ENCODE measurements at regions not wholly inside any gene's neighbourhood (a gene's known extent, or its start where the extent isn't known, plus 50 kb on each side); places are given as distances from the start of the nearest gene placed in this dataset.

GRCh38 chr2:106041150-106041549, 153.0 kb downstream of the UXS1 start:
- Histone ChIP-seq H3K27ac (ENCODE audit: insufficient read depth, low read length, poor library complexity, severe bottlenecking) (no peak overlapping the region), H3K36me3 (ENCODE audit: control insufficient read depth, insufficient read depth, low read length) (no peaks in the 10 kb centered on the region), H3K4me3 (ENCODE audit: low read depth, low read length) (no peak overlapping the region), H3K4me1 (ENCODE audit: control insufficient read depth, insufficient read depth, low read length, poor library complexity, severe bottlenecking) (no peaks in the 10 kb centered on the region), H3K9me3 (ENCODE audit: control insufficient read depth in 2 of 2, low read length in 2 of 2) (no peaks in the 10 kb centered on the region), H3K27me3 (ENCODE audit: control insufficient read depth, insufficient read depth, low read length) (no peaks in the 10 kb centered on the region)
- H3K27ac Mint-ChIP-seq, result no peak overlapping the region
- no peak overlapping the region for H3K4me3 Mint-ChIP-seq
- H3K4me1 Mint-ChIP-seq, result peaks cover 0 to 12% (median 2%) of the 10 kb centered on the region in 4 donors
- ATAC-seq (ENCODE audit: low read depth in 2 of 2), result no peak
- H3K27me3 Mint-ChIP-seq, result no peaks in the 10 kb centered on the region
- no peaks in the 10 kb centered on the region for H3K36me3 Mint-ChIP-seq
- H3K9me3 Mint-ChIP-seq, result peaks cover 0 to 3% (median 0%) of the 10 kb centered on the region in 7 donors
- DNase-seq, result no peak

GRCh38 chr2:106039634-106040315, 154.3 kb downstream of the UXS1 start:
- no peak overlapping the region for H3K27ac Mint-ChIP-seq
- DNase-seq (no peak), ATAC-seq (ENCODE audit: low read depth in 2 of 2) (no peak)
- no peaks in the 10 kb centered on the region for H3K9me3 ChIP-seq (ENCODE audit: control insufficient read depth in 2 of 2, low read length in 2 of 2)
- no peak overlapping the region for H3K27ac ChIP-seq (ENCODE audit: insufficient read depth, low read length, poor library complexity, severe bottlenecking)
- no peaks in the 10 kb centered on the region for H3K36me3 ChIP-seq (ENCODE audit: control insufficient read depth, insufficient read depth, low read length)
- no peaks in the 10 kb centered on the region for H3K36me3 Mint-ChIP-seq
- H3K4me3 Mint-ChIP-seq, result no peak overlapping the region
- H3K9me3 Mint-ChIP-seq, result peaks cover 0 to 3% (median 0%) of the 10 kb centered on the region in 7 donors
- no peaks in the 10 kb centered on the region for H3K4me1 ChIP-seq (ENCODE audit: control insufficient read depth, insufficient read depth, low read length, poor library complexity, severe bottlenecking)
- H3K4me1 Mint-ChIP-seq, result peaks cover 0 to 14% (median 3%) of the 10 kb centered on the region in 4 donors
- H3K27me3 Mint-ChIP-seq, result no peaks in the 10 kb centered on the region
- H3K27me3 ChIP-seq (ENCODE audit: control insufficient read depth, insufficient read depth, low read length), result no peaks in the 10 kb centered on the region
- no peak overlapping the region for H3K4me3 ChIP-seq (ENCODE audit: low read depth, low read length)

- DNase-seq (no peak), ATAC-seq (ENCODE audit: low read depth in 2 of 2) (no peak)
- no peak overlapping the region for H3K4me3 Mint-ChIP-seq
- Histone ChIP-seq H3K27ac (ENCODE audit: insufficient read depth, low read length, poor library complexity, severe bottlenecking) (no peak overlapping the region), H3K36me3 (ENCODE audit: control insufficient read depth, insufficient read depth, low read length) (no peaks in the 10 kb centered on the region), H3K9me3 (ENCODE audit: control insufficient read depth in 2 of 2, low read length in 2 of 2) (no peaks in the 10 kb centered on the region), H3K4me3 (ENCODE audit: low read depth, low read length) (no peak overlapping the region), H3K27me3 (ENCODE audit: control insufficient read depth, insufficient read depth, low read length) (no peaks in the 10 kb centered on the region), H3K4me1 (ENCODE audit: control insufficient read depth, insufficient read depth, low read length, poor library complexity, severe bottlenecking) (no peaks in the 10 kb centered on the region)
- H3K4me1 Mint-ChIP-seq, result peaks cover 0 to 10% (median 4%) of the 10 kb centered on the region in 4 donors
- no peaks in the 10 kb centered on the region for H3K36me3 Mint-ChIP-seq
- no peak overlapping the region for H3K27ac Mint-ChIP-seq
- H3K9me3 Mint-ChIP-seq, result peaks cover 0 to 3% (median 0%) of the 10 kb centered on the region in 7 donors
- H3K27me3 Mint-ChIP-seq, result no peaks in the 10 kb centered on the region
These were observed 155.3 kb downstream of the UXS1 start for GRCh38 chr2:106038601-106039375.

DNA sequence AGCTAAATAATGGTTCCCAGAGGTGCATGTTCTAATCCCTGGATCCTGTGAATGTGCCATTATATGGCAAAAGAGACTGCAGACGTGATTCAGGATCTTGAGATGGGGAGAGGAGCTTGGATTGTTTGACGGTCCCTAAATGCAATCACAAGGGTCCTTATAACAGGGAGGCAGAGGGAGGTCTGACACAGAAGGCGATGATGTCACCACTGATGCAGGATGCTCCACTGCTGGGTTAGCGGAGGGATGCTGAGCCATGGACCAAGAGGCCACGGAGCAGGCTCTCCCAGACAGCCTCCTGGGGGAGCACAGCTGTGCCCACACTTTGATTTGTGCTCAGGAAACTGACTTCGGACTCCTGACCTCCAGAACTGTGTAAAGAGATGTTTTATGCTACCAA, 156.2 kb downstream of the UXS1 start:
- Mint-ChIP-seq H3K36me3 (no peaks in the 10 kb centered on the region), H3K4me3 (no peak overlapping the region), H3K4me1 (peaks cover 0 to 10% (median 4%) of the 10 kb centered on the region in 4 donors), H3K27me3 (no peaks in the 10 kb centered on the region), H3K27ac (peak overlapping the region in 2 of 3 donors; percentile 1 to 59), H3K9me3 (peaks cover 0 to 3% (median 0%) of the 10 kb centered on the region in 7 donors)
- Histone ChIP-seq H3K4me1 (ENCODE audit: control insufficient read depth, insufficient read depth, low read length, poor library complexity, severe bottlenecking) (no peaks in the 10 kb centered on the region), H3K4me3 (ENCODE audit: low read depth, low read length) (no peak overlapping the region), H3K36me3 (ENCODE audit: control insufficient read depth, insufficient read depth, low read length) (no peaks in the 10 kb centered on the region), H3K27ac (ENCODE audit: insufficient read depth, low read length, poor library complexity, severe bottlenecking) (no peak overlapping the region), H3K27me3 (ENCODE audit: control insufficient read depth, insufficient read depth, low read length) (no peaks in the 10 kb centered on the region), H3K9me3 (ENCODE audit: control insufficient read depth in 2 of 2, low read length in 2 of 2) (no peaks in the 10 kb centered on the region)
- ATAC-seq (ENCODE audit: low read depth in 2 of 2) (no peak), DNase-seq (no peak)

DNA sequence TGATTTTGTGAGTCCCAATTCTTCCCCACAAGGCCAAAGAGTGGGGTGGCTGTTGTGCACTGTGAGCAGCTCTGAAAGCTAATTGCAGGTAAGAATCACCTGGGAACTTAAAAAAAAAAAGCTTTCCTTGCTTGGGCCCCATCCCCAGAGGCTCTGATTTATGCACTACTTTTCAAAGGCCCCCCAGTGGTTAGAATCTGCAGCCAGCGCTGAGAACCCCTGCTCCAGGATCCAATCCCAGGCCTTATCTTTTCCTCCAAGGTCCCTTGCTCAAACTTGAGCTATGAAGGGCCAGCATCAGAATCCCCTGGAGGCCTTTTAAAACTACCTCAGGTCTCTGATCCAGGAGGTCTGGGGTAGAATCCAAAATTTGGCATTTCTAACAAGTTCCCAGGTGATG, 156.8 kb downstream of the UXS1 start:
- Histone ChIP-seq H3K9me3 (ENCODE audit: control insufficient read depth in 2 of 2, low read length in 2 of 2) (no peaks in the 10 kb centered on the region), H3K36me3 (ENCODE audit: control insufficient read depth, insufficient read depth, low read length) (no peaks in the 10 kb centered on the region), H3K4me1 (ENCODE audit: control insufficient read depth, insufficient read depth, low read length, poor library complexity, severe bottlenecking) (no peaks in the 10 kb centered on the region), H3K27me3 (ENCODE audit: control insufficient read depth, insufficient read depth, low read length) (no peaks in the 10 kb centered on the region), H3K4me3 (ENCODE audit: low read depth, low read length) (no peak overlapping the region), H3K27ac (ENCODE audit: insufficient read depth, low read length, poor library complexity, severe bottlenecking) (no peak overlapping the region)
- Mint-ChIP-seq H3K27me3 (no peaks in the 10 kb centered on the region), H3K4me1 (peaks cover 0 to 10% (median 4%) of the 10 kb centered on the region in 4 donors), H3K9me3 (peaks cover 0 to 5% (median 0%) of the 10 kb centered on the region in 7 donors), H3K36me3 (no peaks in the 10 kb centered on the region), H3K4me3 (no peak overlapping the region), H3K27ac (no peak overlapping the region)
- ATAC-seq (ENCODE audit: low read depth in 2 of 2) (no peak), DNase-seq (no peak)

DNA sequence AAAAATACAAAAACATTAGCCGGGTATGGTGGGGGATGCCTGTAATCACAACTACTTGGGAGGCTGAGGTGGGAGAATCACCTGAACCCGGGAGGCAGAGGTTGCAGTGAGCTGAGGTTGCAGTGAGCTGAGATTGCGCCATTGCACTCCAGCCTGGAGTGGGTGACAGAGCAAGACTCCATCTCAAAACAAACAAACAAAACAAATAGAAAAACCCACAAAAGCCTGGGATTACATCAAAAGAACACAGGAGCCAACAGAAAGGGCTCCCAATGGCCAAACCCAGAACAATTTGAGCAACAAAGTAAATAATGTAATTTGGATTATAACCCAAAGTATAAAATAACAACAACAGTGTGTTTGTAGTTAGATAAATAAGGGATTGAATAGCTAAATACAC, 159.8 kb downstream of the UXS1 start:
- H3K27ac Mint-ChIP-seq, result no peak overlapping the region
- ATAC-seq (ENCODE audit: low read depth in 2 of 2) (no peak), DNase-seq (no peak)
- Histone ChIP-seq H3K9me3 (ENCODE audit: control insufficient read depth in 2 of 2, low read length in 2 of 2) (no peaks in the 10 kb centered on the region), H3K4me1 (ENCODE audit: control insufficient read depth, insufficient read depth, low read length, poor library complexity, severe bottlenecking) (no peaks in the 10 kb centered on the region), H3K4me3 (ENCODE audit: low read depth, low read length) (no peak overlapping the region), H3K27ac (ENCODE audit: insufficient read depth, low read length, poor library complexity, severe bottlenecking) (no peak overlapping the region), H3K36me3 (ENCODE audit: control insufficient read depth, insufficient read depth, low read length) (no peaks in the 10 kb centered on the region), H3K27me3 (ENCODE audit: control insufficient read depth, insufficient read depth, low read length) (no peaks in the 10 kb centered on the region)
- no peaks in the 10 kb centered on the region for H3K27me3 Mint-ChIP-seq
- no peak overlapping the region for H3K4me3 Mint-ChIP-seq
- no peaks in the 10 kb centered on the region for H3K36me3 Mint-ChIP-seq
- H3K4me1 Mint-ChIP-seq, result peaks cover 0 to 12% (median 6%) of the 10 kb centered on the region in 4 donors
- H3K9me3 Mint-ChIP-seq, result peaks cover 0 to 5% (median 0%) of the 10 kb centered on the region in 7 donors

- Mint-ChIP-seq H3K4me3 (no peak overlapping the region), H3K27me3 (no peaks in the 10 kb centered on the region), H3K9me3 (peaks cover 0 to 5% (median 0%) of the 10 kb centered on the region in 7 donors), H3K4me1 (peaks cover 0 to 21% (median 12%) of the 10 kb centered on the region in 4 donors), H3K27ac (no peak overlapping the region), H3K36me3 (no peaks in the 10 kb centered on the region)
- no peaks in the 10 kb centered on the region for H3K36me3 ChIP-seq (ENCODE audit: control insufficient read depth, insufficient read depth, low read length)
- H3K27me3 ChIP-seq (ENCODE audit: control insufficient read depth, insufficient read depth, low read length), result no peaks in the 10 kb centered on the region
- no peak for DNase-seq
- H3K4me3 ChIP-seq (ENCODE audit: low read depth, low read length), result no peak overlapping the region
- no peak overlapping the region for H3K27ac ChIP-seq (ENCODE audit: insufficient read depth, low read length, poor library complexity, severe bottlenecking)
- H3K4me1 ChIP-seq (ENCODE audit: control insufficient read depth, insufficient read depth, low read length, poor library complexity, severe bottlenecking), result peaks cover 6% of the 10 kb centered on the region
- no peak for ATAC-seq (ENCODE audit: low read depth in 2 of 2)
- no peaks in the 10 kb centered on the region for H3K9me3 ChIP-seq (ENCODE audit: control insufficient read depth in 2 of 2, low read length in 2 of 2)
These were observed 161.4 kb downstream of the UXS1 start for GRCh38 chr2:106032676-106033075.

Data from CD4-positive, CD25-positive, alpha-beta regulatory T cell (primary cell).